Keratinocyte (primary cell): ENCODE measurements at regions not wholly inside any gene's neighbourhood (a gene's known extent, or its start where the extent isn't known, plus 50 kb on each side); places are given as distances from the start of the nearest gene placed in this dataset.

ENCODE experiments used
- DNase-seq: peaks from one replicate; pipeline ENCODE4 v3.0.0-alpha.2; 2011; ENCODE audit warnings: low read depth, missing footprints, low spot score
- FAIRE-seq: peaks from 2 replicates; lab custom pipeline; 2011; peaks lifted over from hg19 to GRCh38; lab: Jason Lieb, UNC
- H2AFZ ChIP-seq: 2 replicates; pipeline ENCODE4 v1.6.0; 2012; ENCODE audit warnings: low read length, control low read depth, inconsistent platforms; ENCODE audit not compliant: control insufficient read depth
- H3K27ac ChIP-seq: 2 replicates; pipeline ENCODE4 v1.5.1; 2011; ENCODE audit warnings: low read length; ENCODE audit not compliant: control insufficient read depth, insufficient read depth
- H3K27me3 ChIP-seq: 3 replicates; pipeline ENCODE4 v1.6.0; 2011; ENCODE audit warnings: low read length; ENCODE audit not compliant: control insufficient read depth, insufficient read depth; ENCODE audit errors: extremely low read depth
- H3K36me3 ChIP-seq, 2 experiments: 2 replicates in 1 of 2; 3 replicates in 1 of 2; pipeline ENCODE4 v1.5.1; 2011; ENCODE audit warnings: low read length in 2 of 2, mild to moderate bottlenecking in 1 of 2; ENCODE audit not compliant: control insufficient read depth in 2 of 2, insufficient read depth in 2 of 2; ENCODE audit errors: extremely low read depth in 1 of 2
- H3K4me1 ChIP-seq: 3 replicates; pipeline ENCODE4 v1.5.1; 2011; ENCODE audit warnings: low read length; ENCODE audit not compliant: control insufficient read depth, insufficient read depth; ENCODE audit errors: extremely low read depth
- H3K4me2 ChIP-seq: 3 replicates; pipeline ENCODE4 v1.6.0; 2011; ENCODE audit warnings: low read depth, low read length; ENCODE audit not compliant: control insufficient read depth, insufficient read depth; ENCODE audit errors: extremely low read depth
- H3K4me3 ChIP-seq, 3 experiments: fragments of 200-600 bp in 1 of 3; sonication (generic) in 1 of 3; 2 replicates in 2 of 3; 3 replicates in 1 of 3; pipeline ENCODE4 v1.5.1; 2011 to 2016; ENCODE audit warnings: low read length in 3 of 3, mild to moderate bottlenecking in 3 of 3, control low read depth in 2 of 3, inconsistent platforms in 1 of 3, low read depth in 1 of 3, mixed read lengths in 1 of 3, mixed run types in 1 of 3, moderate library complexity in 1 of 3; ENCODE audit not compliant: control insufficient read depth in 2 of 3, insufficient read depth in 2 of 3; ENCODE audit errors: extremely low read depth in 1 of 3
- H3K79me2 ChIP-seq: 2 replicates; pipeline ENCODE4 v1.6.0; 2012; ENCODE audit warnings: low read length; ENCODE audit not compliant: control insufficient read depth, insufficient read depth
- H3K9ac ChIP-seq: 3 replicates; pipeline ENCODE4 v1.6.0; 2011; ENCODE audit warnings: low read length; ENCODE audit not compliant: control insufficient read depth, insufficient read depth; ENCODE audit errors: extremely low read depth
- H3K9me1 ChIP-seq: 3 replicates; pipeline ENCODE4 v1.6.0; 2011; ENCODE audit warnings: low read length; ENCODE audit not compliant: control insufficient read depth, insufficient read depth; ENCODE audit errors: extremely low read depth
- H3K9me3 ChIP-seq: 2 replicates; pipeline ENCODE4 v1.5.1; 2012; ENCODE audit warnings: low read depth, low read length; ENCODE audit not compliant: control insufficient read depth
- H4K20me1 ChIP-seq: 3 replicates; pipeline ENCODE4 v1.6.0; 2011; ENCODE audit warnings: low read length; ENCODE audit not compliant: control insufficient read depth, insufficient read depth; ENCODE audit errors: extremely low read depth
- EZH2 ChIP-seq: IDR thresholded peaks from one replicate; pipeline ENCODE4 v1.6.1; 2012; ENCODE audit warnings: inconsistent platforms, mild to moderate bottlenecking, low read length, moderate library complexity
- dilution Hi-C: fragments of 300-500 bp; cut with MboI; formaldehyde crosslinking; loops from one replicate; pipeline ENCODE4 v1.7.0; 2020; ENCODE audit warnings: low sequenced_read_pairs; ENCODE audit not compliant: extremely low pct_ligation_motif_present
- TF ChIP-seq, protein P1 (sequence below), 3 experiments: IDR thresholded peaks in 1 of 3; conservative IDR thresholded peaks in 1 of 3; optimal IDR thresholded peaks in 1 of 3; 2 replicates in 2 of 3; 3 replicates in 1 of 3; pipeline versions ENCODE3 to v1.5.1; 2011; ENCODE audit warnings: low read length in 3 of 3, mild to moderate bottlenecking in 3 of 3, moderate library complexity in 2 of 3, control low read depth in 1 of 3, inconsistent platforms in 1 of 3; ENCODE audit not compliant: insufficient read depth in 2 of 3; ENCODE audit errors: extremely low read depth in 1 of 3

DNA sequence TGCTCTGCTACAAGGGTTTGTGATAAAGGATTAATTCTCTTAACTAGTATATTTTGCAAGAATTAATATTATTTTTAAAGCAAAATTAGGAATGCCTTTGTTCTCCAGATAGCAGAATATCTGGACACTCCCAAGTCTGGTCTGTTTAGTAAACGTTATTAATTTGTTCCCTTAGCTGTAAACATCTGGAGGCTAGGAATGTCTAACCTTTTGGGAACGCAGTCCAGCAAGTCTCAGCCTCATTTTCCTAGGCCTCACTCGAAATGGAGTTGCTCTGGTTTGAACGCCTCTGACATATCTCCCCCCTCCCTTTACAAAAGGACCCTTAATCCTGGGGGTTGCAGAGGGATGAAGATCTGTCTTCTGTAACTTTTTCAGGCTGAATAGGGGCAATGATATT, 59.3 kb upstream of the WNT7A start:
- Histone ChIP-seq H3K4me2 (no peak overlapping the region), H2AFZ (no peak overlapping the region), H3K27me3 (no peaks in the 10 kb centered on the region), H3K9me1 (no peaks in the 10 kb centered on the region), H4K20me1 (no peaks in the 10 kb centered on the region), H3K36me3 (no peaks in the 10 kb centered on the region), H3K79me2 (no peaks in the 10 kb centered on the region), H3K27ac (no peak overlapping the region), H3K9ac (no peak overlapping the region), H3K9me3 (no peaks in the 10 kb centered on the region), H3K4me1 (no peaks in the 10 kb centered on the region), H3K4me3 (no peak overlapping the region)
- no peak for TF ChIP-seq EZH2
- TF ChIP-seq, protein P1, sequence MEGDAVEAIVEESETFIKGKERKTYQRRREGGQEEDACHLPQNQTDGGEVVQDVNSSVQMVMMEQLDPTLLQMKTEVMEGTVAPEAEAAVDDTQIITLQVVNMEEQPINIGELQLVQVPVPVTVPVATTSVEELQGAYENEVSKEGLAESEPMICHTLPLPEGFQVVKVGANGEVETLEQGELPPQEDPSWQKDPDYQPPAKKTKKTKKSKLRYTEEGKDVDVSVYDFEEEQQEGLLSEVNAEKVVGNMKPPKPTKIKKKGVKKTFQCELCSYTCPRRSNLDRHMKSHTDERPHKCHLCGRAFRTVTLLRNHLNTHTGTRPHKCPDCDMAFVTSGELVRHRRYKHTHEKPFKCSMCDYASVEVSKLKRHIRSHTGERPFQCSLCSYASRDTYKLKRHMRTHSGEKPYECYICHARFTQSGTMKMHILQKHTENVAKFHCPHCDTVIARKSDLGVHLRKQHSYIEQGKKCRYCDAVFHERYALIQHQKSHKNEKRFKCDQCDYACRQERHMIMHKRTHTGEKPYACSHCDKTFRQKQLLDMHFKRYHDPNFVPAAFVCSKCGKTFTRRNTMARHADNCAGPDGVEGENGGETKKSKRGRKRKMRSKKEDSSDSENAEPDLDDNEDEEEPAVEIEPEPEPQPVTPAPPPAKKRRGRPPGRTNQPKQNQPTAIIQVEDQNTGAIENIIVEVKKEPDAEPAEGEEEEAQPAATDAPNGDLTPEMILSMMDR (optimal IDR thresholded peaks at IDR 0.05 in 1 of 3, IDR thresholded peaks at IDR 0.05 in 1 of 3, conservative IDR thresholded peaks at IDR 0.05 in 1 of 3; ENCODE audit: extremely low read depth in 1 of 3, insufficient read depth in 2 of 3, low read length in 3 of 3) = no peak
- dilution Hi-C loops = no loop called here
- FAIRE-seq (no peak), DNase-seq (no peak)

DNA sequence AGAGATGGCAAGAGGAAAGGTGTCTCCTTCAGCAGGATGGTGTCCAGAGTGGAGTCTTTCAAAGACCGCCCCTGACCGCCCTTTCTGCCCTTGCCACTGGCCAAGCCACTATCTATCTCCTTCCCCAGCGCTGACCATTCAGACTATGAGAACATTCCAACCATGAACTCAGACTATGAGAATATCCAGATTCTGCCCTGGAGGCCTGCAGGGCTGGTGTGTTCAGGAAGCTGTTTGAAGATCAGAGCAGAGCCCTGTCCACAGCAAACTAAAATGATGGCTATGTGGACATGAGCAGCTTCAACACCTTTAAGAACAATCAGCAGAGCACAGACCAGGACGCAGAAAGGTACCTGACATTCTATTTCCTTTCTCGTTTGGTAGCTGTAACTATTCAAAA, 57.3 kb upstream of the WNT7A start:
- Histone ChIP-seq H3K9me1 (no peaks in the 10 kb centered on the region), H3K4me3 (no peak overlapping the region), H4K20me1 (no peaks in the 10 kb centered on the region), H3K9ac (no peak overlapping the region), H3K27me3 (no peaks in the 10 kb centered on the region), H2AFZ (no peak overlapping the region), H3K79me2 (no peaks in the 10 kb centered on the region), H3K9me3 (peaks cover 2% of the 10 kb centered on the region), H3K4me1 (no peaks in the 10 kb centered on the region), H3K36me3 (no peaks in the 10 kb centered on the region), H3K4me2 (no peak overlapping the region), H3K27ac (no peak overlapping the region)
- dilution Hi-C loops = no loop called here
- FAIRE-seq (no peak), DNase-seq (no peak)
- no peak for TF ChIP-seq EZH2
- TF ChIP-seq, protein P1 (optimal IDR thresholded peaks at IDR 0.05 in 1 of 3, IDR thresholded peaks at IDR 0.05 in 1 of 3, conservative IDR thresholded peaks at IDR 0.05 in 1 of 3; ENCODE audit: extremely low read depth in 1 of 3, insufficient read depth in 2 of 3, low read length in 3 of 3) = no peak
